NOMO-1 (cell line): ENCODE measurements at regions not wholly inside any gene's neighbourhood (a gene's known extent, or its start where the extent isn't known, plus 50 kb on each side); places are given as distances from the start of the nearest gene placed in this dataset.

Experiments
- DNase-seq, 2 experiments: peaks; one replicate each; lab custom pipeline; 2025; ENCODE audit not compliant: unreplicated experiment in 2 of 2; lab: John Stamatoyannopoulos, UW

DNA sequence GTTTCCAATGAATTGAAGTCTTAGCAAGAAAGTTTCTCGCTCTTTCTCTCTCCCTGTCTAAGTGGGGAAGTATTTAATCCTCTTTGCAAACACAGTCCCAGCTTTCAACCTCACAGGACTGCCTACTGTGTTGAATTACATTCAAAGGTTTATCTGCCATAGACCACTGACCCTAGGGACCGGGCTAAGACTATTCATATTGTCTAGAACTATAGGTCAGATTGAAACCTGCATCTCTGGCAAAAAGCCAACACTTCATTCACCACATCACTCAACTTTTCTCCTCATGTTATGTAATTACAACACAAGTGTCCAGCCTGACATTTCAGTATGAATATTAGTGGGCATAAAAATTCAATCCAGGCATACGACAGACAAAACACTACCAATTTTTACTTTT lies 314.7 kb upstream of the RSPO3 start:
- no peak for DNase-seq

DNA sequence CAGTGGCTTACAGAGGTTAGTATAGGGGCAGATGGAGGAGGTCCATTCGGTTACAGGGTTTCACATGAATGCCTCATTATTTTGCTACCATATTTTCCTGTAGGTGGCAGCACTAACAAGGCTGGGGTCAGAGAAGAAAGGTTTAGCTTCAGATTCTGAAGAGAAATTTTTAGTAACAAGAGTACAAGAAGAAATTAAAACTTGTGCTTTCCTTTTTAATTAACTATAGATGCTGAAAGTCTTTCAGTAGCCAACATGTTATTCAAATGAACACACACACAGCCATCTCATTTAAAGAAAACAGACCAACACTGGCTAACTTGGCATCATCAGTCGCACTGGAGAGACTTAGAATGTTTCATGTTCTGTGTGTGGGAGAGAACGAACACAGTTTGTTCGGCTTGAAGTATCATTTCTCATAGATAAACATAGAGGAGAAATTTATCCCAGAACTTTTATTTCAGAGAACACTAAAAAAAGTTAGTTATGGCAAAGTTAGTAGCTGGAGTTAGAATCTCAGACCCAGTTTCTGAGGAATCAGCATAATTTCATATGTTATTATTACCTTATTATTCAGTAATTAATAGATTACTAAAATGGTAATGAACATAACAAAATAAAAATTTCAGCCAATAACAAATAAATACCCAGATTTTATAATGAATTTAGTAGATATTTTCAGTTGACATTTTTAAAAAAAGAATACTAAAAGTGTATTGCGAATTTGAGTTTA lies 314.0 kb upstream of the RSPO3 start:
- DNase-seq, result peak; percentile 7 to 30

DNA sequence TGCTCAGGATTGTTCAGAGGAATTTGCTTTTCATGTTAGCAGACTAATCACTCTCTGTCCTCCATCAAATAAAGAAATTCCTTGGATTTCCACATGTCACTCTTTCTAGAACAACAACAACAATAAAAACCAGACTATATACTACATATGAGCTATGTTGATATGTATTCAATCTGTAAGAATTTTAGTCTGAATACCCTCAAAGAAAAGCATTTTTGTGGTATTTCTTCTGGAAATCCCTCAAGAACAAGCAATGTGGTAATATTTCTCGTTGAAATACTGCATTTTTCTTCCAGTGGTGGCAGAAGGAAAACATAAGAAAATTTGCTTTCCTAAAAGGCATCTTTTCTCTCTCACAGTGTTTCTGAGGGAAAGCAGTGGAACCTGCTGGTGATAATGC lies 312.6 kb upstream of the RSPO3 start:
- DNase-seq, result no peak

DNA sequence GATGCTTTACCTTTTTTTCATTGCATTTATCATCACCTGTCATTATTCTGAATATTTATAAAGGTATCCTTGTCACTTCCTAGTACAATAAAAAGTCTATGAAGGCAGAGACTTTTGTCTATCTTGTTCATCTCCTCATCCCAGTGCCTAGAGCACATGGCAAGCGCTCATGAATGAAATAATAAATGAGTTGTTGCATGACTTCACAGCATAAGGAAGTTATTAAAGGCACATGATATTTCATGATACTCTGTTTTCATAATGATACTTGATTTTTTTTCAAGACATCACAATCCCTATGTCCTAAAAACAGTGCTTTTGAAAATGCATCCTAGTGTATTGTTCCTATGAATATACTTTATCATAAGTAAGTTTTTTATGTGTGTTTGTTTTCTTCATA lies 310.6 kb upstream of the RSPO3 start:
- no peak for DNase-seq

DNA sequence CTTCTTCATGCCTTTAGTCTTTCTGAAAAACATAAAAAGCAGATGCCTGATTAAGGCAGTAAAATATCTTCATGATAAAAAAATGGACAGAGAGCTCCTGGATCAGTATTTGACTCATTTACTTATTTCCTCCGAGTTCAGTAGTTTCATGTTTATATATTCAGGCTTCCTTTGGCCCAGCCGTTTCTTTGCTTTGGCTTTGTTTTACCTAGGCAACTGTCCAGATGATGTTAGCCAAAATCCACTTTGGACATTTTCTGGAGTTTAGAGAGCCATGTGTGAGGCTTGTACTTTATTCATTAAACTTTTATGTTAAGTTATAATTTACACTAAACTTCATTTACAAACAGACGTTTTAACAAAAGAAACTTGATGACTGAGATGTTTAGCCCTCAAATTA lies 307.1 kb upstream of the RSPO3 start:
- no peak for DNase-seq

DNA sequence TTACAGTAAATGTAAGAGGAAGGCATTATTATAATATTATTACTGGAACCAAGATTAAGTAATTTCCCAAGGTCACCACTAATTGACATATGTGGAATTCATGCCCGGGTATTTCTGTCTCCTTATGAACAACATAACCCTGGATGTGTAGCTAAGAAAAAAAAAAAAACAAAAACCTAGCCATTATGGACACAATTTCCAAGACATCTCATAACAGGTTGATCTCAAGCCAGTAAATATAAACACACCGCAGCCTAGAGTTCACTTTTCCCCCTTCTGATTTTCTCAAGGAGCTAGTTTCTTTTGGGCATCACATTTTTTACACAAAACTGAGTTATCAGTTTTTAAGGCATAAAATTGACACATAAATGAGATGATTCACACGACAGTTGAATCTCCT lies 306.5 kb upstream of the RSPO3 start:
- DNase-seq, result no peak

DNA sequence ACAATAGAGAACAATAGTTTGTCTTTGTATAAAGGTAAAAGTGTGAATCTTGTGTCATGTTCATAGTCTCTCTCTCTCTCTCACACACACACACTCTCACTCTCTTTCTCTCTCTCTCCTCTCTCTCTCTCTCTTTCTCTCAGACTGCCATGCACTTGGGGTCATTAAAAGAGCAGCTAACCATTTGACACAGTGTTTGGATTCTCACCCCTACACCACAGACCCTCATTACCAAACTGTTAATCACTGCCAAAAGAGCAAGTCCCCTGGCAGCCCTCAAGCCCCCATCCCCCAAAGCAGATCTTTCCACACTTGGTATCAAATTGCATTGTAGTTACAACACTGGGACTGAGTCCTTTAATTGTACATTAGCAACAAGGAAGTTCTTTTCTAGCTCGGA lies 305.8 kb upstream of the RSPO3 start:
- peak; percentile 5 to 45 for DNase-seq

DNA sequence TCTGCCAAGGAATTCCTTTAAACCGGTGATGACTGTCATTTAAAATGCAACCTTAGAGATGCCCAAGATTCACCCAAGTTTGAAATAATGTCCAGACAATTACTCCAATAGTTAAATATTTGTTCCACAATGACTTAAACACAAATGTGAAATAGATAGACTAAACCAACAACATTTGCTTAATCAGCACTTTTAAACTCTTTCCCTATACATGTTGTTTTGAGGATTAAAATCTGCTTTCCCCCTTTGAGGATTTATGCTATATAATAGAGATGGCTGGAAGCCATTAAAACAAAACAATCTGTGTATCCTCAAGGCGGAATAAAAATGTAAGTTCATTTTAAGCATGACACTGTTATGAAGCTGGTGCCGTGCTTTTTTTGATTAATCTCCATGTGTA lies 297.8 kb upstream of the RSPO3 start:
- no peak for DNase-seq

DNA sequence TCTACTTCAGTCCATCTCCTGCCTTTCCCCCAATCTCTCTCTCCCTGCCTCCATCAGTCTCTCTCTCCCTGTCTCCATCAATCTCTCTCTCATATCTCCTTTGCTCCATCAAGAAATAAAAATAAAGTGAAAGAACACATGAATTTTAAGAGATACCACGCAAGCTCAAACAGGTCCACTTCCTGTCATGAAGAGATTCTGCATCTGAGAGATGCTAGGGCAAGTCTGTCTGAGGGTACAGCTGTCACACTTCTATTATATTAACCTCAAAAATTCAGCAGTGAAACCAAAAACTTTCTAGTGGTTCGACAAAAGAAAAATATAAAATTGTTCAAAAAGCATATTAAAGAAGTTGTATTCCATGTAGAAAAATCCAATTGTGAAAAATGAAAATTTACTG lies 296.8 kb upstream of the RSPO3 start:
- no peak for DNase-seq

DNA sequence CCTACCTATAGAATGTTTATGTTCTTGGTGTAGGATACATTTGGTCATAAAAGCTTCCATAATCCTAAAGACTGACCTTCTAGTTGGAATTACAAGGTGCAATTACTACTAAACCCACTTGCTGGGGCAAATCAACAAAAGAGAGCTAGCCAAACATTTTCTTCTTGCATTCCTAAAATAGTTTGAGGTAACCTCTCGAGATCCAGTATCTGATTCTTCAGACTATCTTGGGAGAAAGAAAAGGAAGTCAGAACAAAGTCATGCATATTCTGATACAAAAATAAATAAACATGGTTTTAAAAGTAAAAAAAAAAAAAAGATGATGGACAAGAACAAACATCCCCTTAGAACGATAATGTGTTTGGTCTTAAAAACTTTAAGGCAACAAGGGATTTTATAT lies 294.2 kb upstream of the RSPO3 start:
- DNase-seq, result no peak

DNA sequence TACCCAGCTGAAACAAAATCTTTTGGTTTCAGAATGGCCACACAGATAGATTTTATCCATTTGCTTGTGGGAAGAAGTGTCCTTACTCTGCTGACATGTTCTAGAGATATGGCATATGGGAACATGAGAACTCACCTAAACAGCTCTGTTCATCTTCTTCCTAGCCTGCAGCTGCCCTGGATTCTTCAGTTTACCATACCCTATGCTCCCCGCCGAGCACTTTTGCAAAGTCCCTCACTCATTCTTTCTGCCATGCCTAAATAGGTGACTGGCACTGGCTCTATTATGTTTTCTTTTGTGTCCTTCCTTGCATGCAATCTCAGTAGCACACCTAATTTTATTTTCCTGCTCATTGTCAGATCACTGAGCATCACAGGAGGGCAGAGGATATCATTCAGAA lies 293.7 kb upstream of the RSPO3 start:
- DNase-seq, result no peak

DNA sequence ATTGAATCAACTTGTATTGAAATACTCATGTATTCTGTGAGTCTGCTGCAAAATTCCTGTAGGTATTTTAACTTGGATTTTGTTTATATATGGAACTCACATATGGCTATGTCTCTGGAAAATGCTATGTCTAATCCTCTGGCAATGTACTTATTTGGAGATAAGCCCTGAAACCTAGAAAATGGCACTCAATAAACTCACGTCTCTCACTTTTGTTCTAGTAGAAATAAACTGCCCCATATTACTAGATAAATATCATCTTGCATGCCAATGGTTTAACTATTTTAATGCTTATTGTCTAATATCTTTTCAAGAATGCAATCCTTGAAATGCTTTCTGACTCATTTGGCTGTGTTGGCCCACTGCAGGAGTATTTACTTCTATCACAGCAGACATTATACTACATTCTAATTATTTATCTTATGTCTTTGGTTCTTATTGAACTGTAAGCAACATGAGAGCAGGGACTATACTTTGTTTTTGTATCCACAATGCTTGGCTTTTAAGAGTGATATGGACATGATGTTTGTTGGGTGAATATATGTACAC lies 292.2 kb upstream of the RSPO3 start:
- DNase-seq, result no peak

DNA sequence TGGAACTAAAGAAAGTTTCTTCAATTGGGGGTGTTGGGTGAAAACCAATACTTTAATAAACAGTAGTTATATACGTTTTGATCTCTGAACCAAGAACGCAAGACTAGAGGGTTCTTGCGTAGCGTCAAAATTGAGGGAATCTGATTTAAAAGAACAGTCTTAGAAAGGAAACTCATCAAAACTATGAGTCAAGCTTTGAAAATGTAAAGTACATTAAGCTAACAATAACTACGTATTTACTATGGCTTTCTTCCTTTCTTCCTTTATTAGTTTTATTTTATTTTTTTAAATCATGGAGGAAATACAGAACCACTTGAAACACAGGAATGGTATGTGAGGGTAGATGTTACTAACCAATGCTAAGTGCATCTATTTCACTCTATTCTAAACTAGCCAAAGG lies 287.0 kb upstream of the RSPO3 start:
- no peak for DNase-seq

DNA sequence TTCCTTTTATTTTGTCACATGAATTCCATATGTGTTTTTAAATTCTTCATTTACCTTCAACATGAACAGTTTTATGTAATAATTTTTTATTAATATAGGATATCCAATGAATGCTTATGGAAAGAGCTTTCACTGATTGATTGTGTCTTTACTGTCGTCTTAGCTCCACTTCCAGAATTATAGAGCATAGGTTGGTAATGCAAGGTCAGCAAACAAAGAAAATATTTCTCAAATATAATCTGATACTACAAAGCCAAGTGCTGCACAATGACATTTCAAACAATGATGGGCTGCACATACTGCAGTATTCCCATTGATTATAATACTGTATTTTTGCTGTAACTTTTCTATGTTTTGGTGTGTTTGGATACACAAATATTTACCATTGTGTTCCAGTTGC lies 275.7 kb upstream of the RSPO3 start:
- DNase-seq, result no peak

DNA sequence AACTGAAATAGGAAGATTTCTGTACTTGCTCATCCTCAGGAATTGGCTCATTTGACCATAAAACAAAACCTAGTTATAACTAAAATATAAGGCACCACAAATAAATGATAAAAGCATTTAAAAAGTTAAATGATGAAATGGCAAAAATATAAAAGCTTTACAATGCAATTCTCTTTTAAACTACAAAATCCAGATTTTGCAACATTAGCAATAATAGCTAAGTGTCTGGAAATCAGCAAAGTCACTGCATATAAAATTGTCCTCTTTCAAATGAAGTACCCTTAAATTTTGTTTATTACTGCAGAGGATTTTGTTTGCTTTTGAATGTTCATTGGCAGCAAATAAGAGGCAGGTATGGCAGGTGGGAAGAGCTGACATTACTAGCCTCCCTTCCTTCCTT lies 270.4 kb upstream of the RSPO3 start:
- no peak for DNase-seq

DNA sequence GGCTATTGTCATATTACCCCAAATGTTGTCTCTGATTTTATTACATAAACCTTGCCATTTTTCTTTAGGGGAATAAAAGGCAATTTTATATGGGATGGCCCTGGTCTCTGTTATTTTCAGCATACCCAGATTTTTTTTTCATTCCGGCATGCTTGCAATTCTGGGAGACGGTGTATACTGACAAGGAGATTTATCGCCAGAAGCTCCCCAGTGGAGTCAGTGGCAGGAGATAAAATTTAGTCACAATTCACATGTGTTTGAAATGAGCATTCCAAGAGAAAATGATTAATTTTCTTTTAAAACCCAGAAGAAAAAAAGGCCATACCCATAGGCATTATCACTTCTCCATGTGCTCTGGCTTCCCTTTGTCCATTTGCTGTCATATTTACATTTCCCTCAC lies 250.8 kb upstream of the RSPO3 start:
- DNase-seq, result no peak

DNA sequence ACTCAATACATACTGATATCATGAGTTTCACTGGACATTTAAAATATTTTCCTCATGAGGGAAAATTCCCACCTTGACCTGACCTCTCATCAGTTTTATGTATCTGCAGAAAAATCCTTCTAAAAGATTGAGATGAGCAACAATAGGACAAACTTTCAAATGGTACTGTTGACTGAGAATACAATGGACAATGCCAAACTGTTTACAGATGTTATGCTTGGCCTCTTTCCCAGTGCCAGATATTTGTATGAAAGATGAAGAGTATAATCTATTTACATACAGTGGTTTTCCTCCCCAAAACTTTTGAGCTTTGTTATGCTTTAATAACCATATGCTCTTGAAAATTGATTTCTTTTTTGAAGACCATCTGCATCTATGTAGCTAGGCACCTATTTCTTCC lies 245.1 kb upstream of the RSPO3 start:
- DNase-seq, result no peak

DNA sequence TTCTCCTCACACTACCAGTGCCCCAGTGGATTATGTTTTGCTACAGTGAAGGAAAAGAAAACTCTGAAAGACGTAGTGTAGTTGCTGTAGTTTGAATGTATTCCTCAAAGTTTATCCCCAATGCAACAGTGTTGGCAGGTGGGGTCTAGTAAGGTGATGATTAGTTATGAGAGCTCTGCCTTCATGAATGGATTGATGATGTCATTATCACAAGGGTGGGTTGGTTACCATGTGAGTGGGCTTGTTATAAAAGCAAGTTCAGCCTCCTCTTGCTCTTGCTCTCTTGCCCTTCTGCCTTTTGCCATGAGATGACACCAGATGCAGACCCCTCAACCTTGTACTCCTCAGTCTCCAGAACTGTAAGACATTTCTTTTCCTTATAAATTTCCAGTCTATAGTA lies 244.7 kb upstream of the RSPO3 start:
- DNase-seq, result no peak

DNA sequence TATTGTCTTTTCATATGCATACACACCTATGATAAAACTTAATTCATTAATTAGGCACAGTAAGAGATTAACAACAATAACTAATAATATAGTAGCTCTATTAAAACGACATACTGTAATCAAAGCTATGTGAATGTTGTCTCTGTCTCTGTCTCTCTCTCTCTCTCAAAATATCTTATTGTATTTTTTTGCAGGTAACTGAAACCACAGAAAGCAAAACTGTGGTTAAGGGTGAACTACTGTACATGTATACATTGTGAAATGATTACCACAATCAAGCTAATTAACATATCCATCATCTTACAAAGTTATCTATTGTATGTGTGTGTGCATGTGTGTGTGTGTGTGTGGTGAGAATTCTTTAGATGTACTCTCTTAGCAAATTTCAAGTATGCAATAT lies 242.0 kb upstream of the RSPO3 start:
- DNase-seq, result no peak

DNA sequence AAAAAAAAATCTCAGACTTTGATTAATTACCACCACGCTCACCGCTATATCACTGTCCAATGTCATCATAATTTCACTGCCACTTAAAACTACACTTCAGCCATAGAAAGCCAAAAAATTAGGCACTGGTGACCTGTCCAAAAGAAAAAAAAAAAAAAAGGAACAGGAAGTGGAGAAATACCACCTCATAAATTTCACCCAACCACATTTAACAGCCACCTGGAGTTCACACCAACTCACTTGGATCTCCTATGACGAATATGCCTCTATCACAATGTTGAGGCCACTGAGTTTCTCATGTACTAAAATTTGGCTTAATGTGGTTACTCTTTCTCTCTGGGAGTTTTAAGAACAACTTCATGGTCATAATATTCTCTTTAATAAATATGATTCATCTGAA lies 237.5 kb upstream of the RSPO3 start:
- DNase-seq, result peak; percentile 49 to 76

DNA sequence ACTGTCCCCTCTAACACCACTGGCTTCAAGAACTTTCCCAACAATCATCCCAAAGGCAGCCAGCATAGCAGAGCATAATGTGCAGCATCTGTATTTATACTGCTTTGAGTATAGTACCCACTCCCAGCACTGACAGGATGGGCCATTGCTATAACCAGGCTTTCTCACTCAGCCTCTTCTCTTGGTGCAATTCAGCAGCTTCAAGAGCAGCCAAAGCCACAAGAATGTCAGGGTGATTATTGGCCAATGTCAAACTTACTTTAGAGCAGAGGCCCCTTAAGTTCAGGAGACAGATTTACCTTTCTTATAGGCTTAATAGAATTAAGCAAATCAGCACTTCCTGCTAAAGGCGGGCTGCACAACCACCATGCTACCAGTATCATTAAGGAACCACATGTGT lies 232.4 kb upstream of the RSPO3 start:
- DNase-seq, result peak in 1 of 2 experiments; percentile 1

DNA sequence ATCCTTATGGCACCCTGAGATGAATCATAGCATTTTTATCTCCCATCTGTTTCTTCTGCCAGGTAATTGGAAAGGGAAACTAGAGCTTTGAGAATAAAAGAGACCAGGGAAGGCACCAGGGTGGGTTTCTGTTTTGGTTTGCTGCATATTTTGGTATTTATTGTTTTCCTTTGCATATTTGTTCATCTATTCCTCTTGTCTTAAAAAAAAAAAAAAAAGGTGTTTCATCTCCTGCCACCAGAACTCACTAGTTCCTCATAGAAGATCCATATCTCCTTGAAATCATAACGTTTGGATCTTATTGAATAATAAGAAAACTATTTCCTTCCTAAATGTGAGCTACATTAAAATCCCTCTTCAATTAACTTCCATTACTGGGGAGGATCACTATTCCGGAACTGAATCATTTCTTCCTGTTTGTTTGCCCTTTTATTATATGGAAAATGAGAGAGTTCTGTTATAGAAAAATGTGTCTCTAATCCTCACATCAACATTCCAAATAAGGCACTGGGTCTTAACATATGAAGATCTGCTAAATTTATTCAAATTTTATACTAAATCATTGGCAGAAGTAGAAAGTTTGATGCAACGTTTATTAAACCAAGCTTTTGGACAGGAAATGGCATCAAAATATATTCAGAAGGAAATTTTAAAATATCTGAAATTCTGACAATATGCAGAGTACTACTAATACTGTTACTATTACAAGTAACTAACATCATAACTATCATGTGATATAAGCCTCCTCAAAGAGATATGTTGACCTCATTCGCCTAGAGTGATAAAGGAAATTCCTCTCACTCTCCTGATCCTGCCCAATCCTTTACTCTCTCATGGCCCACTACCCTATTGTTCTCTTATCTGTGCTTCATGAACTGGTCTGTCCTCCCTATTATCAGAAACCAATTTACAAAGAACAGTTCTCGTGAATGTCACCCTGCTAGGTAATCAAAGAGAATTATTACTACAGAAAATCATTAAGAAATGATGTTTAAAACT lies 229.4 kb upstream of the RSPO3 start:
- DNase-seq, result no peak
